HCEC 1CT (cell line): ENCODE measurements at regions not wholly inside any gene's neighbourhood (a gene's known extent, or its start where the extent isn't known, plus 50 kb on each side); places are given as distances from the start of the nearest gene placed in this dataset.

ENCODE experiments used
- DNase-seq: peaks from one replicate; pipeline ENCODE4 v3.0.0-alpha.2; 2017

GRCh38 chr17:14004927-14005620 is 64.2 kb upstream of the COX10 start:
- no peak for DNase-seq

- DNase-seq, result no peak
Observed at GRCh38 chr17:14006249-14006942, 62.9 kb upstream of the COX10 start.

DNA sequence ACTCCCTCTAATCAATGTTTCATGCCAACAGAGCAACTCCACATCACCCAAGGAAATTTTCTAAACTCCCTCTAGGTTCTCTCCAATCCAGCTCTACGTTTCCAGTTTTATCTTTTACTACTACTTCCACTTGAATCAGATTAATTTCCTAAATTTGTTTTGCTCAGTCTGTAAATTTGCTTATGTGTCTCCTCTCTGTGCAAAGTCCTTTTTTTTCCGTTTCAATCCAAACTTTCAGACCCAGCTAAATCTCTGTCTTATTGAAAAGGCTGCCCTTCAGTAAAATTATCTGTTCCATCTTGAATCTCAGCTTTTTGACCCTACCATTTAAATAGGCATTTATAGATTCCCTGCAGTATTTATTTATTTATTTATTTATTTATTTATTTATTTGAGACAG is 61.4 kb upstream of the COX10 start:
- no peak for DNase-seq

- DNase-seq, result no peak
Observed at GRCh38 chr17:14011036-14011692, 58.1 kb upstream of the COX10 start.

GRCh38 chr17:14011740-14012405 is 57.4 kb upstream of the COX10 start:
- no peak for DNase-seq

GRCh38 chr17:14014657-14015056 is 54.6 kb upstream of the COX10 start:
- no peak for DNase-seq

GRCh38 chr17:14015271-14015670 is 54.0 kb upstream of the COX10 start:
- no peak for DNase-seq

GRCh38 chr17:14016858-14017257 is 52.4 kb upstream of the COX10 start:
- DNase-seq, result no peak

DNA sequence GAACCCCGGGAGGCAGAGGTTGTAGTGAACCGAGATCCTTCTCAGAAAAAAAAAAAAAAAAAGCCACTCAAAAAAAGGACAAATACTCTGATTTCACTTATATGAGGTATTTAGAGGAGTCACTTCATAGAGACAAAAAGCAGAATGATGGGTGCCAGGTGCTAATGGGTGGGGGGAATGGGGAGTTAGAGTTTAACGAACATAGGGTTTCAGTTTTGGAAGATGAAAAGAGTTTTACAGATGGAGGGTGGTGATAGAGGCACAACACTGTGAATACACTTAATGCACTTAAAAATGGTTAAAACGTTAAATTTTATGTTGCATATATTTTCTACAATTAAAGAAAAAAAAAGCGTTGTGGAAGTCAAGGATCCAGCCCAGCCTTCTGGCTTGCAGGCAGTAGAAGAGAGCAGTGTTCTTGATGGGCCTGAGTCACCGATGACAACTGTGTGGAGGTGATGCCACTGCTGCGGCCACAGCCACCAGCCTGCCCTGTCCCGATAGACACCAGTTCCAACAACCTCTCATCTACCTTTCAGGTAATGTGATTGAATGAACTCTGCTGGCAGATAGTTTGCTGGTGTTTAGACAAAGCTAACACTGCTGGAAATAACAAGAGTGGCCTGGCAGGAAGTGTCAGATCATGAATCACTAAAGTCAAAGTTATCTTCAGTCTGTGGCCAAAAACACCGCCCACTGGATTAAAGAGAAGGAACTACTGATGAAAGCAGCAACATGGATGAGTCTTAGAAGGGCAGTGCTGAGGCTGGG is 49.9 kb upstream of the COX10 start:
- peak; percentile 24 for DNase-seq
